ENCODE measurements at regions not wholly inside any gene's neighbourhood (a gene's known extent, or its start where the extent isn't known, plus 50 kb on each side); places are given as distances from the start of the nearest gene placed in this dataset.

DNA sequence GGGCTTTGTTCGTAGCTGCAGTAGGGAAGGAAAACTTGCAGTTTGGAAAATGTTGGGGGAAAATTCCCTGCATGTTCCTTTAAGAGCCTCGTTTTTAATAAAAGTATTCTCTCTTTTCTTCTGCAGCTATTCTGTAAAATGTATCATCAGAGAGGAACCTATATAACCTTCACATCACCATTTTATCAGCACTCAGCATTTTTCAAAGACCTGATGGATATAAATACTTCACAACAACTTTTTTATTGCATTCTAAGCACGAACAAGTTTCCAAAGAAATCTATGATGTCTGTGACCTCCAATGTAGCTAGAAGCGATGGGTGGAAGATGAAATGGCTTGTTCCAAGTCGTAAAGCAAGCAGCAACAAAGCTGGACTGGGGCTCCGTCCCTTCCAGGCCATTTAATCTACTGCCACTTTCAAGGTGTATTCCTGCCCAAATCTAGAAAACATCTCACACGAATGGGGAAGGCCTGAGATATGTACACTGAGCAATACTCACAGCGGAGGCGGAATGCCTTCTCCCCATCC is 84.0 kb downstream of the NSUN2 start:
- DNase-seq (ENCODE audit: low spot score), result no peak

DNA sequence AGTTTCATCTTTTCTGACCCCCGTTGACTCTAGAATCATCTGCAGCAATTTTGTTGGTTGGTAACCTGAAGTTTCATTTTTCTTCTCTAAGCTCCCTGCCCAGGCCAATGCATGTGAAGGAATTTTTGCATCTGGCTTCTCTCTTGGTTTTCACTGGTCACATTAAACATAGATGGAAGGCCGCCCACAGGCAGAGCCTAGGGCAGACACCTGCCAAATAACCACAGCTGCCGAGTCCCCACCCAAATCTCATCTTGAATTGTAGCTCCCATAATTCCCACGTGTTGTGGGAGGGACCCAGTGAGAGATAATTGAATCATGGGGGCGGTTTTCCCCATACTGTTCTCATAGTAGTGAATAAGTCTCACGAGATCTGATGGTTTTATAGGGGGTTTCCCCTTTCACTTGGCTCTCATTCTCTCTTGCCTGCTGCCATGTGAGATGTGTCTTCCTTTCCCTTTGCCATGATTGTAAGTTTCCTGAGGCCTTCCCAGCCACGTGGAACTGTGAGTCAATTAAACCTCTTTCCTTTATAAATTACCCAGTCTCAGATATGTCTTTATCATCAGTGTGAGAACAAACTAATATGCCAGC is 84.8 kb downstream of the NSUN2 start:
- peak; percentile 14 for DNase-seq (ENCODE audit: low spot score)

DNA sequence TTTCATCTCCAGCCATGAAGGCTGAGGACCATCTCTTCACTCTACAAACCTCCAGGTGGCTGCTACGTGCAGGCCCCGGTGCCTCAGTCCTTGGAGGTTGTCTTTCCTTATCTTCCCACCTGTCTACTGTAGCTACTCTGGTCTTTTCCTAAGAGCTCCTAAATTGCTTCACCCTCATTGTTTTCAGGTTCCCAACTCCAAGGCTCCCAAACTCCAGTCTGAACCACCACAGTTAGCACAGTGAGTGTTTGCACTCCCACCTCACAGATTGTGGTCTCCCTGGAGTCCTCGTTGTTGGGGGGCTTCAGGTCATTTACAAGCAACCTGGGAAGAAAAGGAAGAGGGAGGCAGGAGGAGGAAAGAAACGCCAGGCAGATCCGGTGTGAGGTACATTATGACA is 85.3 kb downstream of the NSUN2 start:
- DNase-seq (ENCODE audit: low spot score), result no peak

DNA sequence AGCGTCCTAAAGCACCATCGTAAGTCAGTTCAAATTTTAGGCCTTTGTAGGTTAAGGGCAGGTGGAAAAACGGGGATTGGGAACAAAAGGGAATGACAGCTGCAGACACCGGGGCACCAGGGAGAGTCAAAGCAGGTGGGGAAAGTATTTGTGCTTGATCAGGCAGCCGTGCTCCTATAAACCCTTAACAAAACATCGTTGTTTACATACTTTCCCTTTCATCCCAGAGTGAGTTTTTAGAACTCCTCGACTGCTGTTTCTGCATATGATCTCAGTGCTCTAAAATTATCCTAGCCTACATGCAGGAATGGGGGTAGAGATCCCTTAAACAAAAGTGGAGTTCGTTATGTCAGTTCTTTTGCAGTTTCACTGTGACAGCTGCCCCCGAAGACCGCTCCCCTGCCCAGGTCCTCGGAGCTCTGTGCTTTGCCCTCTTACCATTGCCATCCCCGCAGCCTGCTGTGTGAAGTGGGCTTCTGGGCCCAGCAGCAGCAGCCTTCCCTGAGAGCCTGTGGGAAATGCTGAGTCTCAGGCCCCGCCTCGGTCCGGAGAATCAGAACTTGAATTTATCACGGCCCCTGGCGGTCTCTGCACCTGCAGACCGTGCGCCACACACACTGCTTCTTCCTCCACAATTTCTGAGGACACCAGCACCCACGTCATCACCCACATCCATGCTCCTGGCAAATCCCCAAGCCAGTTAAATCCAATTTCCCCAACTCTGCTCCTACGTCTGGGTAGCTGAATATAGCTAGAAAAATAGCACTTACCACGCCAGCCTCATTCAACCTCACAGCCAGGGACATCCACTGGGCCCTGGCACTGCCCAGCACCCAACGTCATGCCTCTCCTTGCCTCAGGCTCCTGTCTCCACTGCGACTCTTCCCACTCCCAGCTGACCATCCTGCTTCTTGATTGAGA is 86.8 kb downstream of the NSUN2 start:
- DNase-seq (ENCODE audit: low spot score), result peak; percentile 39

DNA sequence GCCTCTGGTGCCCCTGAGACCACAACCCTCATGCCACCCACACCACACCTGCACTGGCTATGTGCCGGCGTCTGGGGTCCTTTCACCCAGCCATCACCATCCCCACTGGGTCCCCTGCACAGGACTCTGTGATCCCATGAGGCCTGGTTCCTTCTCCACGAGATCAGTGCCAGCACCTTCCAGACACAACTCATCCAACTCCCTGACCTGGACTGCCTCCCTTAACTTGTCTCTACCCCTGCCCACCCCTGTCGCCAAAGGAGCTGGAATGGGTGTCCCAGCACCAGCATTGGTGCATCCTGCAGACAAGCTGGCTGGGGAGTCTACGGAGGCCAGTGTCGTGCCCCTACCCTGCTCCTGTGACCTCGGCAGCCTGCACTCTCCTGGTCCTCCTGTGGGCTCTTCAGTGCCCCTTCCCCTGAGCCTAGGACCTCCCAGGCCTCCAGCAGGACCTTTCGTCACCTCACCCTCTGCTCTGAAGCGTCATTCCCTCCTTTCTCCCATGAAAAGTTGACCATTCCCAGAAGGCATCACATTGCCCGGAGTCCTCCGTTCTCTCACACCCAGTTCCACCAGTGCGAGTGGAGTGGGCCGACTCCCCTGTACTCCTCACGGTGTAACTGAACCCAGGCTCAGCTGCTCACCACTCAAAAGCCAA is 87.7 kb downstream of the NSUN2 start:
- peak; percentile 32 for DNase-seq (ENCODE audit: low spot score)

DNA sequence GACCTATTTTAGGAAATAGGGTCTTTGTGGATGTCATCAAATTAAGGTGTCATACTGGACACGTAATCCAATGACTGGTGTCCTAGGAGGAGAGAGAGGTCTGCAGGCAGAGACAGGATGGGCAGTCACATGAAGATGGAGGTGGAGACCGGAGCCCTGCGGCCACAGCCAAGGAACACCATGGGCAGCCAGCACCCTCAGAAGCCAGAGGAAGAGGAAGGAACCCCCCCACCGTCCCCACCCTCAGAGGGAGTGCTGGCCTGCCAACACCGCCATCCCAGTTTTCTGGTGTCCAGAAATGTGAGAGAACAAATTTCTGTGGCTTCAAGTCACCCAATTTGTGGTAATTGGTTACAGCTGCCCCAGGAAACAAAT is 88.3 kb downstream of the NSUN2 start:
- peak; percentile 17 for DNase-seq (ENCODE audit: low spot score)

Data from ecto neural progenitor cell (in vitro differentiated cells).